ENCODE measurements at regions not wholly inside any gene's neighbourhood (a gene's known extent, or its start where the extent isn't known, plus 50 kb on each side); places are given as distances from the start of the nearest gene placed in this dataset.

- TF ChIP-seq CTCF (IDR thresholded peaks at IDR 0.05; ENCODE audit: low read length) (no peak), EZH2phosphoT487 (IDR thresholded peaks at IDR 0.05; ENCODE audit: low read length) (no peak), EZH2 (optimal IDR thresholded peaks at IDR 0.05; ENCODE audit: low read depth, low read length) (no peak)
- Histone ChIP-seq H3K4me3 (ENCODE audit: low read length) (no peak overlapping the region), H3K9me3 (replicated peaks; ENCODE audit: insufficient read depth, low read length) (no peaks in the 10 kb centered on the region), H3K9ac (ENCODE audit: low read length) (no peak overlapping the region), H3K9me2 (replicated peaks; ENCODE audit: insufficient read depth, low read length) (no peaks in the 10 kb centered on the region), H3K4me2 (ENCODE audit: low read depth, low read length) (no peak overlapping the region), H2AFZ (ENCODE audit: low read length) (no peak overlapping the region), H3K79me2 (ENCODE audit: low read length) (no peaks in the 10 kb centered on the region), H3K36me3 (replicated peaks; ENCODE audit: insufficient read depth, low read length) (no peaks in the 10 kb centered on the region), H3F3A (ENCODE audit: insufficient read depth, low read length) (no peaks in the 10 kb centered on the region), H4K20me1 (ENCODE audit: insufficient read depth, low read length) (no peaks in the 10 kb centered on the region), H3K4me1 (ENCODE audit: low read length) (no peaks in the 10 kb centered on the region), H3K27me3 (replicated peaks; ENCODE audit: insufficient read depth, low read length) (no peaks in the 10 kb centered on the region), H3K27ac (ENCODE audit: low read length) (no peak overlapping the region)
- DNase-seq, result no peak
Observed at GRCh38 chr13:74464670-74465069, 330.5 kb upstream of the KLF12 start.

DNA sequence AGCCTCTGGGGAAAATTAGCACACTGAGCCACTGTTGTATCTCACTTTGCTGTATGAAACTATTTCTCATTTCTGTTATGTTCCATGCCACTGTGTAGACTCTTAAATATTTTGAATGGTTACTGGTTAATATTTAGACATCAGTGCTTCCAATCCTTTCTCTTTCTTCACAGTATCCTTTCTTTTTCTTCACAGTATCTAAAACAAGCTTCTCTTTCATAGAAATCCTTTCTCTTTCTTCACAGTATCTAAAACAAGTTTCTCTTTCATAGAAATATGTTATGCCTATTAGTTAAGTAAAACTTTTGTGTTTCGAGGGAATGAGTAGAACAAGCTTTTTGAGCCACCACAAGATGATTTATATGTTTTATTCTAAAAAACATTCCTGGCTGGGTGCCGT is 326.8 kb upstream of the KLF12 start:
- no peak for DNase-seq
- H3K27me3 ChIP-seq (replicated peaks; ENCODE audit: insufficient read depth, low read length), result no peaks in the 10 kb centered on the region
- no peaks in the 10 kb centered on the region for H3K36me3 ChIP-seq (replicated peaks; ENCODE audit: insufficient read depth, low read length)
- H3K9me2 ChIP-seq (replicated peaks; ENCODE audit: insufficient read depth, low read length), result no peaks in the 10 kb centered on the region
- no peak overlapping the region for H3K9ac ChIP-seq (ENCODE audit: low read length)
- H3K4me2 ChIP-seq (ENCODE audit: low read depth, low read length), result no peak overlapping the region
- H3K27ac ChIP-seq (ENCODE audit: low read length), result no peak overlapping the region
- no peak overlapping the region for H3K4me3 ChIP-seq (ENCODE audit: low read length)
- H3F3A ChIP-seq (ENCODE audit: insufficient read depth, low read length), result no peaks in the 10 kb centered on the region
- no peaks in the 10 kb centered on the region for H3K9me3 ChIP-seq (replicated peaks; ENCODE audit: insufficient read depth, low read length)
- H4K20me1 ChIP-seq (ENCODE audit: insufficient read depth, low read length), result no peaks in the 10 kb centered on the region
- TF ChIP-seq CTCF (IDR thresholded peaks at IDR 0.05; ENCODE audit: low read length) (no peak), EZH2 (optimal IDR thresholded peaks at IDR 0.05; ENCODE audit: low read depth, low read length) (no peak), EZH2phosphoT487 (IDR thresholded peaks at IDR 0.05; ENCODE audit: low read length) (no peak)
- no peaks in the 10 kb centered on the region for H3K4me1 ChIP-seq (ENCODE audit: low read length)
- H2AFZ ChIP-seq (ENCODE audit: low read length), result no peak overlapping the region
- H3K79me2 ChIP-seq (ENCODE audit: low read length), result no peaks in the 10 kb centered on the region

DNA sequence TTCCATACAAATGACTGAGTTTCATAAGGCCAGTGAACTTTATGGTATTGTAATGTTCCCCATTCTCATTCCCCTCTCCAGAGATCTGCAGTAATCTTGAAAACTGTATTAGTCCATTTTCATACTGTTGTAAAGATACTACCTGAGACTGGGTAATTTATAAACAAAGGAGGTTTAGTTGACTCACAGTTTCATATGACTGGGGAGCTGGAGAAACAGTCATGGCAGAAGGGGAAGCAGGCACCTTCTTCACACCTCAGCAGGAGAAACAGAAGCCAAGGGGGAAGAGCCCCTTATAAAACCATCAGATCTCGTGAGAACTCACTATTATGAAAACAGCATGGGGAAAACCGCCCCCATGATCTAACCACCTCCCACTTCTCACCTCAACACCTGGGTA is 318.7 kb upstream of the KLF12 start:
- DNase-seq, result no peak
- H3K4me1 ChIP-seq (ENCODE audit: low read length), result no peaks in the 10 kb centered on the region
- no peaks in the 10 kb centered on the region for H4K20me1 ChIP-seq (ENCODE audit: insufficient read depth, low read length)
- H3K4me3 ChIP-seq (ENCODE audit: low read length), result no peak overlapping the region
- no peak for TF ChIP-seq EZH2 (optimal IDR thresholded peaks at IDR 0.05; ENCODE audit: low read depth, low read length)
- TF ChIP-seq CTCF (IDR thresholded peaks at IDR 0.05; ENCODE audit: low read length), result no peak
- TF ChIP-seq EZH2phosphoT487 (IDR thresholded peaks at IDR 0.05; ENCODE audit: low read length), result no peak
- no peaks in the 10 kb centered on the region for H3K9me2 ChIP-seq (replicated peaks; ENCODE audit: insufficient read depth, low read length)
- H3K36me3 ChIP-seq (replicated peaks; ENCODE audit: insufficient read depth, low read length), result no peaks in the 10 kb centered on the region
- H2AFZ ChIP-seq (ENCODE audit: low read length), result no peak overlapping the region
- no peak overlapping the region for H3K4me2 ChIP-seq (ENCODE audit: low read depth, low read length)
- H3K9ac ChIP-seq (ENCODE audit: low read length), result no peak overlapping the region
- H3F3A ChIP-seq (ENCODE audit: insufficient read depth, low read length), result no peaks in the 10 kb centered on the region
- H3K27ac ChIP-seq (ENCODE audit: low read length), result no peak overlapping the region
- no peaks in the 10 kb centered on the region for H3K9me3 ChIP-seq (replicated peaks; ENCODE audit: insufficient read depth, low read length)
- no peaks in the 10 kb centered on the region for H3K27me3 ChIP-seq (replicated peaks; ENCODE audit: insufficient read depth, low read length)
- H3K79me2 ChIP-seq (ENCODE audit: low read length), result no peaks in the 10 kb centered on the region
